ENCODE measurements at regions not wholly inside any gene's neighbourhood (a gene's known extent, or its start where the extent isn't known, plus 50 kb on each side); places are given as distances from the start of the nearest gene placed in this dataset.

DNA sequence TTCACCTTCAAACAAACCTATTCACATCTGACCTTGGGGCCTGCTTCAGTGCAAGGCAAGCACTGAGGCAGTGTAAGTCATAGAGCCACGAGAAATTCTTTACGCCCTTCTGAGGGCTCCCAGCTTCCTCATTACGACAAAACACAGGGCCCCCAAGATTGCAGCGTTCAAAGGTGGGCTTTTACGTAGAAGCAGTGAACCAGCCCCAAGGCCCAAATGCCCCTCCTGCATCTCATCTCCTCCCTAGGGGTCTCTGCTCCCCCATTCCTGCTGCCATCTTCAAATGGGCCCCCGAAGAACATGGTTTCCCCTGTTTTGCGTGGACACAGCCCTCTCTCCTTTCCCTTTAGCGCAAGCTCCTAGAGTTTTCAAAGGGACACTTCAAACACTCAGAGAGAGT, 285.1 kb downstream of the MEX3B start:
- no peak for TF ChIP-seq TAF1 (IDR thresholded peaks at IDR 0.05; ENCODE audit: borderline replicate concordance, low read depth, low read length)
- no peak for TF ChIP-seq POLR2A (IDR thresholded peaks at IDR 0.05; ENCODE audit: low read depth, low read length)
